HG02870 (cell line): ENCODE measurements at regions not wholly inside any gene's neighbourhood (a gene's known extent, or its start where the extent isn't known, plus 50 kb on each side); places are given as distances from the start of the nearest gene placed in this dataset.

Experiments
- ATAC-seq: cut with Tn5 transposase; IDR thresholded peaks from one replicate; pipeline ENCODE4 v1.9.1; 2021; ENCODE audit warnings: mild to moderate bottlenecking, moderate library complexity; ENCODE audit not compliant: unreplicated experiment

DNA sequence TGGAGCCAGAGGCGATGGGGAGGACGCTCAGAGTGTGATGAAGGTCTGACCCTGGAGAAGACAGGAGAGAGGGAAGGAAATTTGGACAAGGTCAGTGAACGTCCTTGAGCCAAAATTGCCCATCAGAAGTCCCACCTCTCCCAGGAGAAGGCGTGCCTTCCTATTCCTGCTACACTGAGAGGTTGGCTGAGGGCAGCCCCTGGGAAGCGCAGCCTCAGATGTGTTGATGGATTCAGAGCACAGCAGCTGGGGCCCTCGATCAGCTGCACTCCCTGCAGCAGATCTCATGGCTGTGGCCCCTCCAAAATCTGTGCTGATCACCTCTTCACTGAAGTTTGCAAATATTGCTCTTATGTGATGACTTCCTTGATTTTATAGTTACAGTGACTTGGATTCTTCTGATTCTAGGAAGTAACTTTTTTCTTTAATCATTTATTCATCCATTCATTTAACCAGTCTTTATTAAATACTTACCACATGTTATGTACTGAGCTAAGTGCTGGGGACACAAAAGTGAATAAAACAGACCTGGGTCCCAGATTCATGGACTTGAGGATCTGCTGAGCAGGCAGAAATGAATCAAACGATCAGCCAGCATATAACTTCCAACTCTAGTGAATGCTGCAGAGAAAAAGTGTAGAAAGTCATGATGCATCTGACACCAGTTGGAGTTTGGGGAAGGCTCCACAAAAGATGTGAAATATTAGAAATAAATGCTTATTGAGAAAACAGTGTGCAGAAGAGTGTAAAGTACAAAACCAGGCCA is 69.6 kb upstream of the ARMC2 start:
- no peak for ATAC-seq

DNA sequence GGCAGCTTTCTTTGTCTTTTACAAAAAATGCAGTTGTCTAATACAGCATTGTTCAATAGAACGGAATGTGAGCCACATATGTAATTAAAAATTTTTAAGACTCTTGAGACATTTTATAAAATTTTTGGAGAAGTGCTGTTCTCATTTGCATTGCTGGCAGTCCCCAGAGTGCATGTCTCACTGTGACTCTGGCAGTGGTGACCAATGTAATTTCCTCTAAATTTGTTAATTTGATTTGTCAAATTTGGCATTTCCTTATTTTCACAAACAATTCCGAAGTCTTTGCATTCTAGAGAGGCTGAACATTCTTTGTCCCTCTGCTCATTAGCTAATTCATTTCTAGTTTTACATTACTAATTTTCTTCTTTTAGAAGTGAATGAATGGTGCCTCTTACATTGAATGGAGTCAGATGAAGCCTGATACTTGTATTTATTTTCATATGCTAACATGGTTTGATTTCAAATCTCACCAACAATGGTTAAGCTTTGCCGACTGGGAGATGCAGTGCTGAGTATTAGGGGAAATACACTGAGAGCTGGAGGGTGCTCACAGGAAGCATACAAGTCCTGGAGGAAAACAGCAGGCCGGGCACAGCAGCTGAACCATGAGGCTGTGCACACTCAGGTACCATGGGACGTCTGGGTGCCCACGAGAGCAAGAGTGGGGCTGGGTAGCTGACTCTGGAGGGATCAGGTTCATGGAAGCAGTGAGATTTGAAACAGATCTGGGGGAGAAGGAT is 68.5 kb upstream of the ARMC2 start:
- no peak for ATAC-seq

DNA sequence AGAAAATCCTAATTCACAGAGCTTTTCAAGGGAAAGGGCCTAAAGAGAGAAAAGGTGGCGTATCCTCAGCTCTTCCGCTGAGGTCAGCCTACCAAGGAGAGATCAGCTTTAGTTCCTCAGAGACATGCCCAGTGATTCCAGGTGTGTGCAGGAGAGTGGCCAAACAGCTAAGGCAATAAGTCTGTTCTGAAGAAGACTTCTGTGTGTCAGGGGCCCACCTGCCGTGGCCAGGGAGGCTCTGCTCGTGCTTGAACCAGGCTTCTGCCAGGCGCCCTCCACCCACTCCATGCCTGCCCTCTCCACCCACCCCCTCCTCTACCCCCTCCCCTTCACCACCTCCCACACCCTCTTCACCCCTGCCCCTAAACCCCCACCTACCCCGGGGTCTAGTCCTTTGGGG is 67.4 kb upstream of the ARMC2 start:
- no peak for ATAC-seq

DNA sequence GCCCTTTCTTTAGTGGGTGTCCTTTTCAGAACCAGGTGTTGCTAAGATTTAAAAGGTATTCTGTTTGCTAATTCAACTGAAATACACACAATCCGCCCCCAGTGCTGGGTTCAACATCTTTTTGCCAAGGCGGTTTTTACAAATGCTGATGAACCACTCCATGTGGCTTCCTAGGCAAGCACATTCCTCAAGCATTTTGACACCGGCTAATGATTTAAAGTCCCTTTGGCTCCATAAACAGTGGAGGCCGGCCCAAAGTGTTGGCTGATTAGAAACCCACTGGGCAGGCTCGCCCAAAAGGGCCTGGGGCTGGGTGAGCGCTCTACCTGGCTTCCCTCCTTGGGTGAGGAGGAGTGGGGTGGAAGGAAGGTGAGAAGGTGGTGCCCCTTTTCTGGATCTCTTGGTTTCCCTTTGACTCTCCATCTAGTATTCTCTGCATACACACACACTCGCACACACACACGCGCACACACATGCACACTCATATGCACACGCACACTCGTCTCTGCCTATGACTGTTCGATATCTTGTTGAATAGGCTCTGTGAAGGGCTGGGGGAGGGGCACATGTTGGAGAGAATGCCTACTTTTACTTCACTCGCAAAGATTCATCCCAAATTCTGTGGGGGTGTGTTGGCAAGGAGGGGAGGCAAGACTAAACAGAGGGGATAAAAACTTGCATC is 66.7 kb upstream of the ARMC2 start:
- ATAC-seq = no peak

DNA sequence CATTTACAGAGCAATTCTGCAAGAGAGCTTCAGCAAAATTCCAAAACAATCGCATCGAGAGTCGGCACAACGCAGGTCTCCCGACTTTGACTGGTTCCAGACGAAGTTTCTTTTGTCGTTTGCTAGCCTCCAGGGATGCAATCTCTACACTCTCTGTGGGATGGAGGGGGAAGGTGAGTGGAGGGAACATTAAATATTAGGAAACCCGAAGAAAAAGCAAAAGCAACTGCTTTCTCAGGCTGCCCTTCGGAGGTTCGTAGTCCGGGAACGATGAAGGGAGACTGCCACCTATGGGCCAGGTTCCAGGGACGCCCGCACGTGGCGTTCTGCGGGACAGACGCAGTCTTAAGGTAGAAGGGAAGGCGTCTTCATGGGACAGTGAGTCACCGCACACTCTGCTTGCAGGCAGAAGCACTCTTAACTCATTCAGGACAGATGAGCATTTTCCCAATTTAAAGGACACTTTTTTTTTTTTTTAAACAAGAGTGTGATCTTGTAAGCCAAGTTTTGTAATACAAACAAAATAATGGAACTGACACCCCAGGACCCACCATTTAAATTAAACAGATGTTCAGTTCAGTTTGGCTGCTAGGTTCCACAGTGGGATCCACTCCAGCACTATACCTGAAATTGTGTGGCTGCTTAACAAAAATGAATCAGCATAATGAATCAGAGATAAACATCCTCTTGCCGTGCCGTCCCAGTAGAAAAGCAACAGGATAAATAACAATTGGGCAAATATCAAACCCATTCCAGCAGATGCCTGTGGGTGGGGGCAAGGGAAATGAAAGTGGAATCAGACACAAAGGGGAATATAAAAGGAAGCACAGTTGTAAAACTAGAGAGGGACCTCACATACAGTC is 65.8 kb upstream of the ARMC2 start:
- ATAC-seq = peak; percentile 53

DNA sequence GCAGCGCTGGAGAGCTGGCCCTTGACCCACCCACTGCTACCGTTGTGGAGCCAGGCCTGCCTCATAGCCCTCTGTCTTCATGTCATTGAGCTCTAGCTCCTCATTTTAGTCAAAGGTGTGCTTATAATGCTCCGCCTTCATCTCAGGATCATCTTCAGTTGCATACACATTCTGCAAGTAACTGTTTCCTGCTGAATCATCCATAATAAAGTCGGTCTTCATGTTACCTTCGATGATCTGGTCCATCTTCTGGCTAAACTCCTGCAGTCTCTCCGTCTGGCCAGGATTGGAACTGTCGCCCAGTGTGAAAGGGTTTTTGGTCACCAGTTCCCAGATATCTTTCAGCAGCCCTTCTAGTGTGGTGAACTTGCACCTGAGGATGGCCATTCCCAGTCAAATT is 62.6 kb upstream of the ARMC2 start:
- no peak for ATAC-seq

DNA sequence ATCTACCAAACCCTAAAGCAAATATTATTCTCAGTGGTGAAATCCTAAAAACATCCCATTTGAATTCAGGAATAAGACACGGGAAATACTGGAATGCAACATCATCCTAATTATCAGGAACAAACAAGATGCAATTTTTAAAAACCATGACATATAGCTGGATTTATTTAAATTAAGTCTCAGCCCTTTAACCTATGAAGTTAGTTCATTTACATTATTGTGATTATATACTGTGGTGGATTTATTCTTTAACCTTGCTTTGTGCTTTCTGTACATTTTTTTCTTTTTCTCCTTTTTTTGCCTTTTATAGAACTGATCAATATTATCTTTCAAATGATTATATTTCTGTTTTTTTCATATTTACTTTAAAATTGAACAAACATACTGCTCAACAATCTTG is 59.8 kb upstream of the ARMC2 start:
- ATAC-seq = no peak

DNA sequence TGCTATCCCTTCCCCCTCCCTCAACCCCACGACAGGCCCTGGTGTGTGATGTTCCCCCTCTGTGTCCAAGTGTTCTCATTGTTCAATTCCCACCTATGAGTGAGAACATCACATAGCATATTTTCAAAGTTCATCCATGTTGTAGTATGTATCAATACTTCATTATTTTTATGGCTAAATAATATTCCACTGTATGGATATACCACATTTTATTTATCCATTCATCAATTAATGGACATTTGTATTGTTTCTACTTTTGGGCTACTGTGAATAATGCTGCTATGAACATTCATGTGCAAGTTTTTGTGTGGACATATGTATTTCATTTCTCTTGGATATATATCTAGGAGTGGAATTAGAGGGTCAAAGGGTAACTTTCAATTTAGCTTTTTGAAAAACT is 58.7 kb upstream of the ARMC2 start:
- ATAC-seq = no peak

DNA sequence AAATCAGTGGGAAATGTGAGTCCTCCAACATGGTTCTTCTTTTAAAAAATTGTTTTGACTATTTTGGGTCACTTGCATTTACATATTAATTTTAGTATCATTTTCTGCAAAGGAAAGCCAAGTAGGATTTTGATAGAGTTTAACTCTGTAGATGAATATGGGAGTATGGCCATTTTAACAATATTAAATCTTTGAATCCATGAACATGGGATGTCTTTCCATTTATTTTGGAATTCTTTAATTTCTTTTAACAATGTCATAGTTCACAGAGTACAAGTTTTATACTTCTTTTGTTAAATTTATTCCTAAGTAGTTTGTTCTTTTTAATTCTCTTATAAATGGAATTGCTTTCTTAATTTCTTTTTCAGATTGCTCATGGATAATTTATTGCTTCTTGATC is 56.5 kb upstream of the ARMC2 start:
- no peak for ATAC-seq

DNA sequence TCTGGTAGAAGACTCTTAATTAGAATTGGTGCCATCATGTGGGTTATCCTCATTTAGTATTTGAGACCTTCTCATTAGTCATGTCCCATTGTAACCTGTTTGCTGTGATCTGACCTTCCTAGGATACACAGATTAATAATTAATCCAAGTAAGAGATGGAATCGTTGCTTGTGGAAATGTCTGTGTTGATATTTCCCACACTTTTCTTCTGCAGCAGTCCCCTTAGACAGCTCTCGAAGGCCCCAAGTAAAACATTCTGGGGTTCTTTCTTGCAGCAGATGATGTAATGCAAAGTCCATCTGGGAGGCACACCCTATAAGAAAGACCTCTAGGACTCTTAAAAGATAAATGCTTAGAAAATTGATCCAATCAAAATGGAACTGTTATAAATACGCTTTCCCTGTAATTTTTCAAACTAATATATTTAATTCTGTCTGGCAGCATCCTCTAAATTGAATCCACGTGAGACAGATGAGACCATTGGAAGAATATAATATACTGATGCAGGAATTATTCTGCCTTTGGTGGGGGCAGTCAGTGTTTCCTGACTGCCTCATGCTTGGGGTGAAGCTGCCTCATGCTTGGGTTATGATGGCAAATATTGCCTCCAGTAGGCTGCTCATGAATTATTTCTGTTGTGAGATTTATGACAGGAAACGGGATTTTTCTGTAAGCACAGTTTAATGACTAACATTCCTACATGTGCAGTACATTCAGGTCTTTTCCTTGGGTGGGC is 54.5 kb upstream of the ARMC2 start:
- ATAC-seq = no peak

DNA sequence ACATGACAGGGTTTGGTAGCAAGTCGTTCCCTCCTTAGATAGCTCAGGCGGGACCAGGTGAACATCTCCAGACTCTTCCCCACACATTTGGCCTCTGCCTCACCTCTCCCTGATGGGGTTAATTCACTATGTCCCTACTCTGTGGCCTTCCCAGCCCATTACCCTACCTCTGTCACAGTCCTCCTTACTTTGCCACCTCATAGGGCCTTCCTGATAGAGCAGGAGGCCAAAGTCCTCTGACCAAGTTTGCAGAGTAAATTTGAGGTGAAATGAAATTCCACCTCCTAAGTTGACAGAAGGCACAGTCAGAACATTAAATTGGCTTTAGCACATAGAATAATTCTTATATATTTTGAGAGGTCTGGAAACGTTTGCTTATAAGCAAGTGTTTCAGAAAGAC is 53.1 kb upstream of the ARMC2 start:
- ATAC-seq = no peak

DNA sequence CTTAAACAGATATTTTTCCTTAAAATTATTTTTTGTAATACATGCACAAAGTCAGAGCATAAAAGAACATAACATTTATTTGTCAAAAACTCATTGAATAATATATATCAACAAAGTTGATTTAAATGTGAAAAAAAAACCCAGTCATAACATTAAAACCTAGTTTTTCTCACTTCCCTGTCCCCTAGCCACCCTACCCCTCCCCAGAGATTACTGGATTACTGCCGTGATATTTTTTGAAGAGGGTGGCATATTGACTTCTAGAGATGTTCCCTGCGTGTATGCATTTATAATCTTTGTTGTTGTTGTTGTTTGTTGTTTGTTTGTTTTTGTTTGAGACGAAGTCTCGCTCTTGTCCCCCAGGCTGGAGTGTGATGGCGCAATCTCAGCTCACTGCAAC is 52.4 kb upstream of the ARMC2 start:
- ATAC-seq = no peak

DNA sequence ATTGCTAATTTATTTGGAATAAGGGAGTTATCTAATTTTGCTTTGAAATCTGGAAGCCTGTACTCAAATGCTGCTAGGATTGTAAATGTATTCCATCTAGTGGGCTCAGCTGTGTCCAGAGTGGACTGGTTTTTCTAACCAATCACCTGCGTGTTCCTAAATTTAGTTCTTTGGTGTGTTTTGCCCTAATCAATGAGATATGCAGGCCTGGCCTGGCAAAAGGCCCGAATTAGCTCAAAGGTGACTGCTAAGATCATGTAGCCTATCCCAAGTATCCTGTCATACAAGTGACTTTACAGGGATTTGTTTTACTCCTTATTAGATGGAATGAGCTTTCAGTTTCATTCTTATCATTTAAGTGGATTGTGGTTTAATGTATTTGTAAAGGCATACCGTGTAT is 51.3 kb upstream of the ARMC2 start:
- ATAC-seq = no peak

DNA sequence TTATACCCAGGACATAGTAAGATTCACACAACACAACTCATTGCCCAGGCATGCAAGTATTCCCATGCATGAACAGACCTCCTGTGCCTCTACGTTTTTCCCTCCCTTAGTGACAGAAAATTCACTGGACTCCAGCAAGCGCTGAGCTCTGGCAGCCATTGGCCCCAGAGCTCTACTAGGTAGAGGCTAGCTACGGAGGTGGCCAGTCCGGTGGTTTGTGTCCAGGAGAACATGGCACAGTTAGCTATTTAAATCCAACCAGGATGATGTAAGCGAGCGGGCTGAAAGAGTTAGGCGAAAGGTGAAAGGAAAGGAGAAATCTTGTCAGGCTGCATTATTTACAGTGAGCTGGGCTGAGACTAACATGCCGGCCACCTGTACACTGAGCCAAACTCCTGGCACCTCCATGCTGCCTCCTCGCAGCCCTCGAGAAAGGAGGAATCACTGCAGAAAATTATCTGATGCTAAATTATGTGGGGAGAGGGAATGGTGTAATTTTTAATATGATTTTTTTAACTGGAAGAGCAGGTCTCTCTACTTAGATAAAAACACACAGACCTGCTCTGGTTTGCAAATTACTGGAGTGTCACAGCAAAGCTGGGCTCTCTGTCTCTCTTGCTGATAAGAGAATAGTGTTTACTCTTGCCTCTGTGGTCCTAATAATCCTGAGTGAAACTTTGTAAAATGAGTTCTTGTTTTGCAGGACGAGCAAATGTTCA is 50.1 kb upstream of the ARMC2 start:
- ATAC-seq = no peak
